Fibroblast of lung (primary cell): ENCODE measurements at regions not wholly inside any gene's neighbourhood (a gene's known extent, or its start where the extent isn't known, plus 50 kb on each side); places are given as distances from the start of the nearest gene placed in this dataset.

Experiments used
- CTCF ChIP-seq, 2 donors: IDR thresholded peaks in 1 of 2; conservative IDR thresholded peaks in 1 of 2; 1 replicate in 1 of 2; 2 replicates in 1 of 2; pipeline ENCODE4 v1.5.1; 2011 to 2012; ENCODE audit warnings: low read length in 2 of 2, control low read depth in 1 of 2, inconsistent platforms in 1 of 2, low read depth in 1 of 2, mild to moderate bottlenecking in 1 of 2
- EZH2 ChIP-seq: IDR thresholded peaks from 2 replicates; pipeline ENCODE4 v1.5.1; 2012; ENCODE audit warnings: low read length, control low read depth, mild to moderate bottlenecking; ENCODE audit errors: missing control alignments

- TF ChIP-seq CTCF (conservative IDR thresholded peaks at IDR 0.05 in 1 of 2, IDR thresholded peaks at IDR 0.05 in 1 of 2; ENCODE audit: low read depth in 1 of 2, low read length in 2 of 2) = no peak
- TF ChIP-seq EZH2 = no peak
These were observed 104.7 kb upstream of the IRX4 start for GRCh38 chr5:1987471-1987870.
